NCI-H187 treated with DMSO at 0.1 percent for 48 hours (cell line): ENCODE measurements at regions not wholly inside any gene's neighbourhood (a gene's known extent, or its start where the extent isn't known, plus 50 kb on each side); places are given as distances from the start of the nearest gene placed in this dataset.
"Not testable (repeated sequence)": the region's sequence is repeated elsewhere in the genome, so short reads cannot be mapped to it uniquely, and the experiment has no call there.

Source experiments
- DNase-seq: peaks from one replicate; lab custom pipeline; 2025; lab: John Stamatoyannopoulos, UW

GRCh38 chr16:29145086-29145485 lies 160.2 kb downstream of the LAT start:
- DNase-seq = not testable (repeated sequence)

DNA sequence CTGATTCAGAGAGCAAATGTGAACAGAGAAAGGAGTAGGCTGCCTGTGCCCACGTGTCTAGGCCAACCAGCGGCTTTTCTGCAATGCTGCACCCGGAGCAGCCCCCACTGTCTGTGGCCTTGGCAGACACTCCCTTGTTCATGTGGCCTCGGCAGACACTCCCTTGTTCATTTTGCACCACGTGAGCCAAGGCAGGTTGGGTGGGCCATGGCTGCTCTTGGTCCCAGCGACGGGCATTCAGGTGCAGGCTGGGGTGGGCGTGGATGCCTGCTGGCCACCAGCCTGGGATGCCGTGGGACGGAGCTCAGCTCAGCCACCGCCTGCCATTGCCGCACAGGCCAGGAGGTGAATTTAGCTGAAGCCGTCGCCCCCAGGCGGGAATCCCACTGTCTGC lies 159.8 kb downstream of the LAT start:
- not testable (repeated sequence) for DNase-seq

DNA sequence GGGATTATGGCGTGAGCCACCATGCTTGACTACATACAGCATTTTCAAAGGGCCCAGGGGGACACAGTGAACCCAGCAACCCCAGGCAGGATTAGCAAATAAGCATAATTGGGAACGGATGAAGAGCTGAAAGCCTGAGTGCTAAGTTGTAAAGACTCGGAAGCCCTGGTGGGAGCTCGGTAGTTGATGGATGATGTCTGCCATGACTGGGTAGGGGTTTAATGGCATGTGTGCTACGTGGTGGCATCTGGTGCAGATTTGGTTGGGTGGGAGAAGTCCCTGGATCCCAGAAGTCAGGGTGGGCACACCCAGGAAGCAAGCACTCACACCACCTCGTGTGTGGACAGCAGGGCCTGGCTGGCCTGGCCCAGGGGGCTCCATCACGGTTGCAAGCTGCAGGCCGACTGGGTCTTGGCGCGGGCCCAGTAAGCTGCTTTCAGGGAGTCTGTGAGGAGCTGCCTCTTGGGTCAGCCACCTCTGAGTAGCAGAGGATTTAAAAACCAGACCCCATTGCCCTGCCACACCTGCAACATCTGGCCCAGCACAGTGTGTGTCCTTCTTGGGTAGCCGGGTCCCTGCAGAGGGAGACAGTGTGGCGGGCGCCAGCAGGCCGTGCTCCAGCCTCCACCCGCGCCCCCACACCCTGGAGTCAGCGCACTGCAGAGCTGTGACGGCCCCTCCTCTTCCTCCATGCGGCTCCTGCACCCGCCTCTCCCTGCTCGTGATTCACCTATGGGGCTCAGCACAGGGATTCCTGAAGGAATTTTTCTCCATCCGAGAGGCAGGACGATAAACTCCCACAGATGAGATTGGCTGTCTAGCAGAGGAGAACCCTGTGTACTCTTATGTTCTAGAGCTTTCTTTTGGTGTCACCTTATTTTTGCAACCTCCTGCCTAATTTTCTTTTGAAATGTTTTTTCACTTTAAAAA lies 159.2 kb downstream of the LAT start:
- DNase-seq = not testable (repeated sequence)

- DNase-seq = not testable (repeated sequence)
Observed at GRCh38 chr16:29142506-29142905, 157.7 kb downstream of the LAT start.

GRCh38 chr16:29141586-29142324 lies 156.9 kb downstream of the LAT start:
- no peak for DNase-seq

DNA sequence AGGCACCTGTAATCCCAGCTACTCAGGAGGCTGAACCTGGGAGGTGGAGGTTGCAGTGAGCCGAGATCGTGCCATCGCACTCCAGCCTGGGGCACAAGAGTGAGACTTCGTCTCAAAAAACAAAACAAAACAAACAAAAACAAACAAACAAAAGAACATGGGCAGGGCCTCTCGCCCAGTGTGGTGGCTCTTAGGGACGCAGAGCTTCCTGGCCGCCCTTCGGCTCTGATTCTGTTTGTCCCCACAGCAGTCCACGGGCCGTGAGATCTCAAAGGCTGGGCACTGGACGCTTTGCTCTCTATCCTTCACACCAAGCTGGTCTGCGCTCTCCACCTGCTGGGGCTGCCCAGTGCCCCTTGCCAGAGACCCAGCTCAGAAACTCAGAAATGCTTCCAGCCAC lies 156.3 kb downstream of the LAT start:
- not testable (repeated sequence) for DNase-seq

DNA sequence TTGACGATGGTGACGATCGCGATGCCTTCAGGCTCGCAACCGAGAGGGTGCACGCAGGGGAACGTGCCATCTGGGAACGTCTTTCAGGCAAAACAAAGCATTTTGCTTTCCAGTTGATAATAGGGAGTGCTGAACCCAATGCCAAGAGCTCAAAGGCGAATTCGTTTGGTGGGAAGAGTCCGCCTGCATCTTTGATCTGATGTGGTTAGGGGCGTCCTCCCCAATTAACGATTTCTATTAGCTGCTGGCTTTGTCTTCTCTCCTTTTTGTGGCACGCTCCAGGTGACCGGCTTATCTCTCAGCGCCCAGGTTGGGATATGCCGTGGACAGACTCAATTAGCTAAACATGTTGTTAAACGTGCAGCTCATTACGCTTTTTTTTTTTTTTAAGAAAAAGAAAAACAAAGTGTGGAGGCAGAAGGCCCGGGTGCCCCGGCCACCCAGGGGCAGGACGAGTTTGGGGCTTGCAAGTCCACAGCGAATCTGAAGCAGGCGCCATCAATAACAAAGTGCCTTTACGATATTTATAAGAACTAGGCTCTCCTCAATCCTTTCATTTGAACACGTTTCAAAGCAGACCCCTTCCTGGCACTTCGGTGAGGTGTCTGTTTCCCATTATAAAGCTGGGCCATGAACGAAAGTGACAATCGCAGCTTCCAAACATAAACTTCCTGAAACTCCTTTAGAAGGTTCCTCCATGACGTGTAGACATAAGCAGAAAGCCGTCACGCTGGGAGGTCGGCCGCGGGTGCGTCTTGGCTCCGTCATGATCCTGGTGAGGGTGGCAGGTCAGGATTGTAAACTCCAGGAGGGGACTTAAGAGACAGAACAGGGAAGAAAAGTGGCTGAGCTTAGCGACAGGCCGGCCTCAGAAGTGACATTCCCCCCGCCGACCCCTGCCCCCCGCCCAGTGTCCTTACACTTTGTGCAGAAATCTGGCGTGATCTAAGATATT lies 155.3 kb downstream of the LAT start:
- not testable (repeated sequence) for DNase-seq

GRCh38 chr16:29139261-29139802 lies 154.5 kb downstream of the LAT start:
- no peak for DNase-seq

DNA sequence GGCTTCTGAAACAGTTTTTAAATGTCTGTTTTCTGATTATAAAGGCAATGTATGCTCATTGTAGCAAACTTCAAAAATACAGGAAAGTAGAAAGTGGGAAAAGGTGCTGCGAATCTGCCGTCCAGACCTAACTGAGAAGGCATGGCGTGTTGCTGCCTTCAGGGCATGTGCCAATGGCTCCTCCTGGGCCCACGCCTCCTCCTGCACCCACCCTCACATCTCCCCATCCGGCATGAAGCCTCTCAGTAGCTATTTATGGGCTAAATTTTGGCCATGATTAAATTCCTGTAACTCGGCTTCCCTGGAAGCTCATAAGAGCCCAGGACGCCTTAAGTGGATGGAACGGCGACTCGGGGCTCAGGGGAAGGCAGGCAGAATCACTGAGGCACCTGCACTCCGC lies 153.8 kb downstream of the LAT start:
- not testable (repeated sequence) for DNase-seq

DNA sequence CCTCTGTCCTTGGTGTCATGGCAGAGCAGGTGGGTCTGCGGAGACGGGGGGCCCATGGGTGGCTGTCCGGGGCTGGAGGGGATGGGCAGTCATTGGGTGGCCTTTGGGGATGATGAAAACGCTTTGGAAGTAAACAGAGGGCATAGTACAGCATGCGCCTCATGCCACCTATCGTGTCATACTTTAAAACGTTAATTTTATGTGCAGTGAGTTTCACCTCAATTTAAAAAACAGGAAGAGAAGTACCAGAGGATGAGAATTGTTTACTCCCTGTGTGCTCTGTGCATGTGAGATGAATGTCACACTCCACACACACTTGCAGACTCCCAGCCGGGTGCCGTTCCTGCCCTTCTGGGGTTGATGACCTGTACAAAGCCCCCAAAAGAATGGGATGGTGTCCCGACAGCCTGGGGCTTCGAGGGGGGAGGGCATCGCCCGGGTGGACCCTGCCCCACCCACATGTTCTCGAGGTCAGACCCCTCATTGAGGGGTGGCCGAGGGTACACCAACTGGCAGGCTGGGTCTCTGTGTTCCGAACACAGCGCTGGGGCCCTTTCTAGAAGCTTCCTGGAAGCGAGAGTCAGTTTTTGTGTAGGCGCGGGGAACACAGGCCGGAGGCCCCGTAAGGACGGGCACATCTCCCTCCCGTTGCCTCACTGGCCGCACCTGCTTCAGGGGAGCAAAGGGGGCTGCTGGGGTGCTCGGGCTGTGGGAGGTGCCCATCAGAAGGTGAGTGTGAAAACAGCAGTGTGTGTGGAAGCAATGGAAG lies 153.2 kb downstream of the LAT start:
- DNase-seq = not testable (repeated sequence)

DNA sequence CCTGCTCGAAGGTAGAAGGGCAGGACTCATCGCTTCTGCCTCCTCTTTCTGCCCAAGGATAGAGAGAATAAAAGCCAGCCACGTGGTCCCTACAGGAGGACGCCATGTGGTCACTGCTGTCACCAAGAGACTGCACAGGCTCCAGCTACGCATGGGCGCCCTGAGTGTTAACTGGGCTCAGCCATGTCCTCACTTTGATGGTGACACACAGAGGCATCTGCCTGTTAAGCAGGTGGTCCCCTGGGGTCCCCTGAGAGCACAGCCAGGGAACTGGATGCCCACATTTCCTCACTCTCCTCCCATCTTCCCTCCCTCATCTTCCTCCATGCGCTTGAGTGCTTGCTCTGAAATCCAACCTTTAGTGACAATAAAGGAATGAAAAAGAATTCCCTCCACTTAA lies 152.6 kb downstream of the LAT start:
- DNase-seq = not testable (repeated sequence)

DNA sequence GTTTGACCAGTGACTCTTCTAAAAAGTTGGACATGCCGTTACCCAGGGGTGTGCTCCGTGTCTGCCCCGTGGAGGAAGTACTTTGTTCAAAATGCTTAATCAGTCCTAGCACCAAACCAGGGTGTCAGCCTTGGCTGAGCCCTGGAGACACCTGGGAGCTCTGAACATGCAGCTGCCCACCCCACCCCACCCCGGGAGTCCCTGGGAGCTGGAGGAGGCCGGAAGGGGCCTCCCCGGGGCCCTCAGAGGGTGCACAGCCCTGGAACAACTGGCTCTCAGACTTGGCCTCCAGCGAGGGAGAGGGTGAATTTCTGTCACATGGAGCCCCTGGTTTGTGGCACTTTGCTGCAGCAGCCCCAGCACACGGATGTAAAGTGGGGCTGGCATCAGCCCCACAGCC lies 152.1 kb downstream of the LAT start:
- DNase-seq = not testable (repeated sequence)

GRCh38 chr16:29136046-29136696 lies 151.3 kb downstream of the LAT start:
- DNase-seq = not testable (repeated sequence)

GRCh38 chr16:29135098-29135497 lies 150.2 kb downstream of the LAT start:
- DNase-seq = not testable (repeated sequence)

DNA sequence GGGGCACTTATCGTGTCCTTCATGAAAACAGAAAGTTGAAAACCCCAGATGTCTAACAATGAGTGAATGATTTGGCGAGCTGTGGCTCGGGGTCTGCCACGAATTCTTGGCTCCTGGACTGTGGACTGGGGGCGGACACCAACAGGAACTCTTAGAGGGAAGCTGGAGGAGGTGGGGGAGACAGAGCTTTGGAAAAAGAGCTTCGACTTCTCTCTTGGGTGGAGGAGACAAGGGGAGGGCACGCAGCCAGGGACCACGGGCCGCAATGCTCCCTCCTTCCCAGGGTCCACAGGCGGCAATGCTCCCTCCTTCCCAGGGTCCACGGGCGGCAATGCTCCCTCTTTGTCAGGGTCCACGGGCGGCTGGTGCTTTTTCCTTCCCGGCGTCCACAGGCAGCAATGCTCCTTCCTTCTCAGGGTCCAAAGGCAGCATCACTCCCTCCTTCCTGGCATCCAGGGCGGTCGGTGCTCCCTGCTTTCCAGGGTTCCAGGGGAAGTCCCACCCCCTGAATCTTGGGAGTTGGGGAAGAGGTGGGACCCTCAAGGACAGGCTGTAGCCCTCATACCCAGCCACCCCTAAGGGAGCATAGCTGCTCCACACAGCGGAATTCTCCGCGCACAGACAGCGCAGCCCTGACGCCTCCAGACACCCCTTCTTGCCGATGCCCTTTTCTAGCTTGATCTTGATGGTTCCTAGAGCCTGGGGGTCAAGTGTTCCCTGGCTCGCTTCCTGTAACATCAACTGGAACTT lies 149.0 kb downstream of the LAT start:
- not testable (repeated sequence) for DNase-seq

GRCh38 chr16:29132869-29133268 lies 148.0 kb downstream of the LAT start:
- not testable (repeated sequence) for DNase-seq

DNA sequence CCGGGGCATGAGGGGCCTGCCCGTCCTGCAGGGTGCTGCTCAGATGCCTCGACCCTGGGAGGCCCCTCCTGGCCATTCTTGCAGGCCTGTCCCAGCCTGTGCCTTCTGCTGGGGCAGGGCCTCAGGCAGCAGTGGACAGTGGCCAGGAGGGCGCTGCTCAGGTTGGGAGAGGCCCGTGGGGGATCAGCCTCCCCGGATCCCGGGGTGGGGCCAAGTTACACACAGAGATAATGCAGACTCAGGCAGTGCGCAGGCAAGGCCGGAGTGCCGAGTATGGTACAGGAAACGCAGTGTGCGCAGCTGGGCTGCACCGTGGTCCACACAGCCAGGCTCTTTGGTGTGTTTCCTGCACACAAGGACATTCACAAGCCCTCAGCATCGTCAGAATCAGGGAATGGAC lies 147.6 kb downstream of the LAT start:
- DNase-seq = not testable (repeated sequence)

- DNase-seq = not testable (repeated sequence)
Observed at GRCh38 chr16:29130901-29131851, 146.3 kb downstream of the LAT start.
